ENCODE measurements at regions not wholly inside any gene's neighbourhood (a gene's known extent, or its start where the extent isn't known, plus 50 kb on each side); places are given as distances from the start of the nearest gene placed in this dataset.

DNA sequence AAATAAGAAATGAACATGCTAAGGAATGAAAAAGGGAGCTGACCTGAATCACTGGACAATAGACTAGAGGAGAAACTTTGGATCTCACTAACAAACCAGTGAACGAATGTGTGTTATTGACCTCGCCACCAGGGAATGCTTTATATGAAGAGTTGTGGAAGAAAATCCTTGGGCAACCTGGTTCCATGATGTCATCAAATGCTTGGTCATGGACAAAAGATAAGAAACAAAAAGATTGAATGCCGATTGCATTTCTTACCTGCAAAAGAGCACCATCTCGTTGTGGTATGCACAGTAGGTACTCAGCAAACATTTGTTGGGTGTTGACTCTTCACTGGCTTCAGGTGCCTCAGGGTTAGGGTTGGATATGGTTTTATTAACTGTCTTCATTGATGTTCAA is 165.2 kb upstream of the TSHZ2 start:
- H3K27me3 ChIP-seq (replicated peaks in 1 of 7), result peaks cover 0 to 5% (median 0%) of the 10 kb centered on the region in 7 donors
- no peak overlapping the region for H3K4me3 ChIP-seq
- WGBS, 5 donors, result 77 to 90% (median 84%) methylated on average over 4 of the region's 4 CpGs
- no peaks in the 10 kb centered on the region for H3K4me1 ChIP-seq
- DNase-seq, result no peak
- intact Hi-C loops (cut with DNase I; ENCODE audit: low total_unique reads), result no loop called here
- no peaks in the 10 kb centered on the region for H3K9me3 ChIP-seq
- no peak overlapping the region for H3K27ac ChIP-seq
- no peak for TF ChIP-seq POLR2AphosphoS5 (IDR thresholded peaks at IDR 0.05)
- TF ChIP-seq, protein P1, sequence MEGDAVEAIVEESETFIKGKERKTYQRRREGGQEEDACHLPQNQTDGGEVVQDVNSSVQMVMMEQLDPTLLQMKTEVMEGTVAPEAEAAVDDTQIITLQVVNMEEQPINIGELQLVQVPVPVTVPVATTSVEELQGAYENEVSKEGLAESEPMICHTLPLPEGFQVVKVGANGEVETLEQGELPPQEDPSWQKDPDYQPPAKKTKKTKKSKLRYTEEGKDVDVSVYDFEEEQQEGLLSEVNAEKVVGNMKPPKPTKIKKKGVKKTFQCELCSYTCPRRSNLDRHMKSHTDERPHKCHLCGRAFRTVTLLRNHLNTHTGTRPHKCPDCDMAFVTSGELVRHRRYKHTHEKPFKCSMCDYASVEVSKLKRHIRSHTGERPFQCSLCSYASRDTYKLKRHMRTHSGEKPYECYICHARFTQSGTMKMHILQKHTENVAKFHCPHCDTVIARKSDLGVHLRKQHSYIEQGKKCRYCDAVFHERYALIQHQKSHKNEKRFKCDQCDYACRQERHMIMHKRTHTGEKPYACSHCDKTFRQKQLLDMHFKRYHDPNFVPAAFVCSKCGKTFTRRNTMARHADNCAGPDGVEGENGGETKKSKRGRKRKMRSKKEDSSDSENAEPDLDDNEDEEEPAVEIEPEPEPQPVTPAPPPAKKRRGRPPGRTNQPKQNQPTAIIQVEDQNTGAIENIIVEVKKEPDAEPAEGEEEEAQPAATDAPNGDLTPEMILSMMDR (IDR thresholded peaks at IDR 0.05 in 8 of 11, conservative IDR thresholded peaks at IDR 0.05 in 3 of 11), result no peak
- TF ChIP-seq POLR2A (IDR thresholded peaks at IDR 0.05), result no peak
- H3K36me3 ChIP-seq, result no peaks in the 10 kb centered on the region

DNA sequence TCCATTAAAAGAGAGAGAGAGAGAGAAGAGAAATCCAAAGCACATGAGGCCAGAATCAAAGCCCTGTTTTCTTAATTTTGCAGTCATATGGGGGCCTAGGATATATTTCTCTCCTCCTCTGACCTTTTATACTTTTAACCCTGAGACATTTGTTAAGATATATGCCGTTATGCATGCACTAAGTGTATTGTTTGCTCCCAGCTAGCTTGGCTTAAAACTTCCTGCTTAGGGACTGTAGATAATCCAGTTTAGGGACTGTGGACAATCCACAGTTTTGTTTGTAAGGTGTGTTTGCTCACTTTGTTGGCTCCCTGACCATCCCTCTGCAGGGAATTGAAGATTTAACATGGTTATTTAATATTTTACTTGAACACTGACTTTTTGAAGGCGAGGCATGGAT is 166.3 kb upstream of the TSHZ2 start:
- H3K9me3 ChIP-seq, result no peaks in the 10 kb centered on the region
- WGBS, 5 donors, result 45 to 59% (median 50%) methylated on average over 2 of the region's 2 CpGs
- H3K4me1 ChIP-seq, result no peaks in the 10 kb centered on the region
- H3K27me3 ChIP-seq (replicated peaks in 1 of 7), result peaks cover 0 to 5% (median 0%) of the 10 kb centered on the region in 7 donors
- TF ChIP-seq POLR2A (IDR thresholded peaks at IDR 0.05), result no peak
- TF ChIP-seq POLR2AphosphoS5 (IDR thresholded peaks at IDR 0.05), result no peak
- TF ChIP-seq, protein P1 (IDR thresholded peaks at IDR 0.05 in 8 of 11, conservative IDR thresholded peaks at IDR 0.05 in 3 of 11), result no peak
- H3K36me3 ChIP-seq, result no peaks in the 10 kb centered on the region
- no peak overlapping the region for H3K4me3 ChIP-seq
- intact Hi-C loops (cut with DNase I; ENCODE audit: low total_unique reads), result no loop called here
- no peak overlapping the region for H3K27ac ChIP-seq
- DNase-seq, result no peak

DNA sequence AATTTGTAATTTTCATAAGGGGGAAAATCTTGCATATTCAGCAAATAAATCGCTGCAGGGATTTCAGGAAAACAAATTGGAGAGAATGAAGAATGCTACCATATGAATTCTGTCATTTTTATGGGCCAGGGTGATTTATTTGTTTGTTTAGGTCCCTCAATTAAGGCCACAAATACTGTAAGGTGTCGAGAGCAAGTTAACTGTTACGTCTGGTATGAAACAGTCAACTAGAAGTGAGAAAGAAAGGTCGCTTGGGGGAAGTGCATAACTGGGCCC is 166.9 kb upstream of the TSHZ2 start:
- no peak overlapping the region for H3K4me3 ChIP-seq
- no peaks in the 10 kb centered on the region for H3K36me3 ChIP-seq
- no peak for DNase-seq
- peaks cover 0 to 5% (median 0%) of the 10 kb centered on the region in 7 donors for H3K27me3 ChIP-seq (replicated peaks in 1 of 7)
- intact Hi-C loops (cut with DNase I; ENCODE audit: low total_unique reads), result no loop called here
- no peak overlapping the region for H3K27ac ChIP-seq
- H3K9me3 ChIP-seq, result no peaks in the 10 kb centered on the region
- no peak for TF ChIP-seq POLR2A (IDR thresholded peaks at IDR 0.05)
- TF ChIP-seq, protein P1 (IDR thresholded peaks at IDR 0.05 in 8 of 11, conservative IDR thresholded peaks at IDR 0.05 in 3 of 11), result no peak
- no peak for TF ChIP-seq POLR2AphosphoS5 (IDR thresholded peaks at IDR 0.05)
- no peaks in the 10 kb centered on the region for H3K4me1 ChIP-seq
- WGBS, 5 donors, result 47 to 66% (median 52%) methylated on average over 4 of the region's 4 CpGs

DNA sequence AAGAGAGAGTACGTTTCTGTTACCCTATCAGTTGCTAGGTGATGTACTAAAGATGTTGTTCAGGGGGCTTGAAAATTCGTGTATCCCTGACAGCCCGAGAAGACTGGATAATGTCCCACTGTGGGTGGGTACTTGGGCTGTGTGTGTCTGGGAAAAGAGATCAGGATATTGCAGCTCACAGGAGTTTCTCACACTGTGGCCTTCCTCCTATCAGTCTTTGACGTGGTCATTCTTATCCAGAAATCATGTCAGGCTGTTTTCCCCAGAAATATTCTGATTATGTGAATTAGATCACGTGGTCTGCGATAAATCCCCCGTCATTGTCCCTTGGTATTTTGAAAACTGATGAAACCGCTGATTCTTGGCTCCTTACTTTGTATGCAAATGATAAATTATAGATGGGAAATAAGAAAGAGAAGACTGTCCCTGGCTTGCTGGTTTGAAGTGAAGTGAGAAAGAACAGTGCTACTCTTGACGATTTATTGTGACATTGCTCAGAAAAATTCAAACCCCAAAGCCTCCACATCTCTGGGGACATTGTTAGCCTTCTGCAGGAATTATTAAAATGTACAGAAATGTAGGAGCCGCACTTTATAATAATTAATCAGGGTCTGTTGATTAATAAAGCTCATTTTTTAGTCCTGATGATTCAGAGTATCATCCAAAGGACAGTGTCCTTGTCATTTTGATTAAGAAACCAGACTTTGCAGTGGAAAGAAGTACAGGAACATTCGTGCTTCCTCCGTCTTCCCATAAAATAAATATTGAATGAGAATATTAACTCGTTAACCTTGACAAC is 167.5 kb upstream of the TSHZ2 start:
- Histone ChIP-seq H3K27me3 (replicated peaks in 1 of 7) (peaks cover 0 to 5% (median 0%) of the 10 kb centered on the region in 7 donors), H3K36me3 (no peaks in the 10 kb centered on the region), H3K27ac (no peak overlapping the region), H3K4me1 (no peaks in the 10 kb centered on the region), H3K4me3 (no peak overlapping the region), H3K9me3 (no peaks in the 10 kb centered on the region)
- TF ChIP-seq POLR2AphosphoS5 (IDR thresholded peaks at IDR 0.05), result no peak
- TF ChIP-seq, protein P1 (IDR thresholded peaks at IDR 0.05 in 8 of 11, conservative IDR thresholded peaks at IDR 0.05 in 3 of 11), result no peak
- intact Hi-C loops (cut with DNase I; ENCODE audit: low total_unique reads), result no loop called here
- WGBS, 5 donors, result 62 to 76% (median 66%) methylated on average over 13 of the region's 13 CpGs
- no peak for DNase-seq

Measured in spleen (tissue), 11 donors.